ENCODE measurements at regions not wholly inside any gene's neighbourhood (a gene's known extent, or its start where the extent isn't known, plus 50 kb on each side); places are given as distances from the start of the nearest gene placed in this dataset.

DNA sequence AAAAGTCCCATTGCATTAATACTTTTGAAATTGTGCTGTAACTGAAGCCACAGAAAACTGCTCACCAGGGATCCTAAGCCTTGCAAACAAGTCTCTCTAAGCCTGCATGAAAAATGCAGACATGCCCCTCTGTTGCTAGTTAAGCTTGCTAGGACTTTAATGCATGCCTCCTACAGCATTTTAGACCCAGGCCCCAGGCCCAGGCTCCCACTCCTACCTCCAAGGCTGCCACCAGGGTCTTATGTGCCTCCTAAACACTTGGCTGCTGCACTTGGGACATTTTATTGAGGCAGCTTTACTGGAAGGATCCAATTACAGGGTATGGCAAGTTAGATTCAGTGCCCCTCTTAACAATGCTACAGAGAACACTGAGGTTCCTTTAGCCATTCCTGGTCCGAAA, 467.3 kb upstream of the CLINT1 start:
- Histone ChIP-seq H3K36me3 (no peaks in the 10 kb centered on the region), H3K4me1 (no peaks in the 10 kb centered on the region), H3K27ac (no peak overlapping the region), H3K27me3 (no peaks in the 10 kb centered on the region), H3K9me3 (no peaks in the 10 kb centered on the region), H3K9ac (ENCODE audit: low read depth in 2 of 2, low read length in 2 of 2) (no peak overlapping the region), H3K4me3 (no peak overlapping the region)
- intact Hi-C loops (cut with DNase I), result no loop called here
- no peak for DNase-seq
- TF ChIP-seq, protein P1, sequence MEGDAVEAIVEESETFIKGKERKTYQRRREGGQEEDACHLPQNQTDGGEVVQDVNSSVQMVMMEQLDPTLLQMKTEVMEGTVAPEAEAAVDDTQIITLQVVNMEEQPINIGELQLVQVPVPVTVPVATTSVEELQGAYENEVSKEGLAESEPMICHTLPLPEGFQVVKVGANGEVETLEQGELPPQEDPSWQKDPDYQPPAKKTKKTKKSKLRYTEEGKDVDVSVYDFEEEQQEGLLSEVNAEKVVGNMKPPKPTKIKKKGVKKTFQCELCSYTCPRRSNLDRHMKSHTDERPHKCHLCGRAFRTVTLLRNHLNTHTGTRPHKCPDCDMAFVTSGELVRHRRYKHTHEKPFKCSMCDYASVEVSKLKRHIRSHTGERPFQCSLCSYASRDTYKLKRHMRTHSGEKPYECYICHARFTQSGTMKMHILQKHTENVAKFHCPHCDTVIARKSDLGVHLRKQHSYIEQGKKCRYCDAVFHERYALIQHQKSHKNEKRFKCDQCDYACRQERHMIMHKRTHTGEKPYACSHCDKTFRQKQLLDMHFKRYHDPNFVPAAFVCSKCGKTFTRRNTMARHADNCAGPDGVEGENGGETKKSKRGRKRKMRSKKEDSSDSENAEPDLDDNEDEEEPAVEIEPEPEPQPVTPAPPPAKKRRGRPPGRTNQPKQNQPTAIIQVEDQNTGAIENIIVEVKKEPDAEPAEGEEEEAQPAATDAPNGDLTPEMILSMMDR (IDR thresholded peaks at IDR 0.05), result no peak

DNA sequence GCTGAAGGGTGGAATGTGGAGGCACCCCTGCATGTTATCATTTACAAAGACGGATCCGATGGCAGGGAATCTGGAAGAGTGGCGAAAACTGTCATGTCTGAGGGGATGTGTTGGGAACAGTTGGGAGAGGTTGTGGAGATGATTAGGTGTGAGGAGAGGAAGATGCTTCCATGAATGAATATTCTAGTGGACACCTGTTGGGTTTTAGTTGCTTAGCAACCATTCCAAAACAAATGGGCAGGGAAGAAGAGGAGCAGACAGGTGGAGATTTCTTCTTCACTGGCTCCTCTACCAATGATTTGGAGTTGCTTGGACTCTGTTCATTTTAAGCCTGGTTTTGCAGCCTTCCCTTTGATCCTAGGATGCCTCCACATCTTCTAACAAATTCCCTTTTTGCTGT, 465.3 kb upstream of the CLINT1 start:
- intact Hi-C loops (cut with DNase I), result no loop called here
- TF ChIP-seq, protein P1 (IDR thresholded peaks at IDR 0.05), result no peak
- no peaks in the 10 kb centered on the region for H3K36me3 ChIP-seq

GRCh38 chr5:158322620-158323019, 463.7 kb upstream of the CLINT1 start:
- Histone ChIP-seq H3K27ac (no peak overlapping the region), H3K4me1 (no peaks in the 10 kb centered on the region), H3K9ac (ENCODE audit: low read depth in 2 of 2, low read length in 2 of 2) (no peak overlapping the region), H3K27me3 (no peaks in the 10 kb centered on the region), H3K4me3 (no peak overlapping the region), H3K9me3 (no peaks in the 10 kb centered on the region), H3K36me3 (no peaks in the 10 kb centered on the region)
- TF ChIP-seq, protein P1 (IDR thresholded peaks at IDR 0.05), result no peak
- intact Hi-C loops (cut with DNase I), result no loop called here
- DNase-seq, result no peak

More for the DNA sequence above, 465.3 kb upstream of the CLINT1 start:
- Histone ChIP-seq H3K4me1 (no peaks in the 10 kb centered on the region), H3K4me3 (no peak overlapping the region), H3K27ac (no peak overlapping the region), H3K27me3 (no peaks in the 10 kb centered on the region), H3K9ac (ENCODE audit: low read depth in 2 of 2, low read length in 2 of 2) (no peak overlapping the region), H3K9me3 (no peaks in the 10 kb centered on the region)
- no peak for DNase-seq

DNA sequence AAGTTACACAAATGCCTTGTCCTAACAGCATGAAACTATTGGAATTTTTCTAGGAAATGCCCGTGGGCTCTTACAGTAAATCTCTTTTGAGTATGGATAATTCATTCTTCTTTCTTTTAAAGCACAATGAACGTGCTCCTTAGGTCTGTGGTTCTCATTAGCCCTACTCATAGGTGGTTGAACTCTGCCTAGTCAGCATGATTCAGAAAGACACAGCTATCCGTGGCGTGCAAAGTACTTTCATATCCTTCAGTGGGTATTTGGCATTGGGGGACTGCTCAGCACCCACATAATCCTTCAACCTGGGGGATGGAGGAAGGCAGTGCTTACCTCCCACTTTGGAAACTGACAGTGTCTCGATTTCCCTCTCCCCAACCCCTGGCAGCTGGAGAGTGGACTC, 462.0 kb upstream of the CLINT1 start:
- Histone ChIP-seq H3K27me3 (no peaks in the 10 kb centered on the region), H3K27ac (no peak overlapping the region), H3K9ac (ENCODE audit: low read depth in 2 of 2, low read length in 2 of 2) (no peak overlapping the region), H3K4me3 (no peak overlapping the region), H3K4me1 (no peaks in the 10 kb centered on the region), H3K36me3 (no peaks in the 10 kb centered on the region), H3K9me3 (no peaks in the 10 kb centered on the region)
- intact Hi-C loops (cut with DNase I), result no loop called here
- DNase-seq, result no peak
- TF ChIP-seq, protein P1 (IDR thresholded peaks at IDR 0.05), result no peak

GRCh38 chr5:158320178-158320674, 461.3 kb upstream of the CLINT1 start:
- no peak overlapping the region for H3K4me3 ChIP-seq
- intact Hi-C loops (cut with DNase I), result no loop called here
- H3K4me1 ChIP-seq, result no peaks in the 10 kb centered on the region
- H3K27me3 ChIP-seq, result no peaks in the 10 kb centered on the region
- no peak overlapping the region for H3K27ac ChIP-seq
- H3K9me3 ChIP-seq, result no peaks in the 10 kb centered on the region
- no peak overlapping the region for H3K9ac ChIP-seq (ENCODE audit: low read depth in 2 of 2, low read length in 2 of 2)
- TF ChIP-seq, protein P1 (IDR thresholded peaks at IDR 0.05), result no peak
- no peak for DNase-seq
- no peaks in the 10 kb centered on the region for H3K36me3 ChIP-seq

Measured in colonic mucosa (tissue), 4 donors.